HPDE6-E6E7 (cell line): ENCODE measurements at regions not wholly inside any gene's neighbourhood (a gene's known extent, or its start where the extent isn't known, plus 50 kb on each side); places are given as distances from the start of the nearest gene placed in this dataset.
A peak's percentile ranks its signal among the peaks of the same experiment; 100 is the strongest.
"Not testable (repeated sequence)": the region's sequence is repeated elsewhere in the genome, so short reads cannot be mapped to it uniquely, and the experiment has no call there.

Experiments used
- DNase-seq: peaks from one replicate; pipeline ENCODE4 v3.0.0; 2011; ENCODE audit warnings: missing footprints; ENCODE audit errors: extremely low spot score

- DNase-seq = not testable (repeated sequence)
Observed at GRCh38 chr5:44756097-44756496, 52.6 kb upstream of the MRPS30 start.

GRCh38 chr5:44747396-44747795, 61.4 kb upstream of the MRPS30 start:
- no peak for DNase-seq

- no peak for DNase-seq
Observed at GRCh38 chr5:44740660-44741059, 68.1 kb upstream of the MRPS30 start.

GRCh38 chr5:44729536-44729935, 79.2 kb upstream of the MRPS30 start:
- DNase-seq = no peak

- DNase-seq = no peak
Observed at GRCh38 chr5:44727100-44727499, 81.6 kb upstream of the MRPS30 start.

GRCh38 chr5:44719856-44720255, 88.9 kb upstream of the MRPS30 start:
- DNase-seq = no peak

- DNase-seq = no peak
Observed at GRCh38 chr5:44714871-44715561, 93.7 kb upstream of the MRPS30 start.

- DNase-seq = no peak
Observed at GRCh38 chr5:44713446-44713845, 95.3 kb upstream of the MRPS30 start.

GRCh38 chr5:44711901-44712300, 96.8 kb upstream of the MRPS30 start:
- no peak for DNase-seq

- peak; percentile 52 for DNase-seq
Observed at GRCh38 chr5:44708602-44709001, 100.1 kb upstream of the MRPS30 start.

- DNase-seq = no peak
Observed at GRCh38 chr5:44707721-44708120, 101.0 kb upstream of the MRPS30 start.

GRCh38 chr5:44697025-44697424, 111.7 kb upstream of the MRPS30 start:
- no peak for DNase-seq

- DNase-seq = no peak
Observed at GRCh38 chr5:44695259-44695658, 113.5 kb upstream of the MRPS30 start.

GRCh38 chr5:44691802-44692201, 116.9 kb upstream of the MRPS30 start:
- DNase-seq = peak; percentile 21

- no peak for DNase-seq
Observed at GRCh38 chr5:44681906-44682305, 126.8 kb upstream of the MRPS30 start.

GRCh38 chr5:44679214-44679613, 129.5 kb upstream of the MRPS30 start:
- no peak for DNase-seq

- no peak for DNase-seq
Observed at GRCh38 chr5:44675296-44675695, 133.5 kb upstream of the MRPS30 start.

- DNase-seq = no peak
Observed at GRCh38 chr5:44674461-44674860, 134.3 kb upstream of the MRPS30 start.

GRCh38 chr5:44668471-44668870, 140.3 kb upstream of the MRPS30 start:
- DNase-seq = not testable (repeated sequence)

GRCh38 chr5:44665101-44665701, 143.5 kb upstream of the MRPS30 start:
- DNase-seq = peak; percentile 87

- DNase-seq = no peak
Observed at GRCh38 chr5:44664711-44665100, 144.0 kb upstream of the MRPS30 start.

- no peak for DNase-seq
Observed at GRCh38 chr5:44663991-44664710, 144.6 kb upstream of the MRPS30 start.

- DNase-seq = no peak
Observed at GRCh38 chr5:44661851-44662250, 146.9 kb upstream of the MRPS30 start.
